MCF 10A (cell line): ENCODE measurements at regions not wholly inside any gene's neighbourhood (a gene's known extent, or its start where the extent isn't known, plus 50 kb on each side); places are given as distances from the start of the nearest gene placed in this dataset.

Experiments
- BruUV-seq: library from RNA; stranded (reverse); fragments of 400-500 nt; replicated peaks from 2 replicates; lab custom pipeline; 2021; lab: Mats Ljungman, UMichigan
- CTCF ChIA-PET: fragments of 300-600 bp; sonication (Branson Sonifier 250); formaldehyde crosslinking; extraction: SDS; loops from one replicate; lab custom pipeline; 2021; ENCODE audit warnings: antibody characterized with exemption, inconsistent platforms; lab: Yijun Ruan, JAX
- POLR2A ChIA-PET: fragments of 300-600, 350-650 bp; sonication (Branson Sonifier 250); formaldehyde crosslinking; extraction: SDS; loops from one replicate; lab custom pipeline; 2020; ENCODE audit warnings: antibody characterized with exemption, inconsistent platforms; lab: Yijun Ruan, JAX
- DNase-seq: peaks from one replicate; pipeline ENCODE4 v3.0.0-alpha.2; 2018; ENCODE audit not compliant: unreplicated experiment
- H3K27ac Mint-ChIP-seq: one replicate; pipeline ENCODE4 v1.8.0; 2022; ENCODE audit warnings: mild to moderate bottlenecking, low read depth, mixed read lengths; ENCODE audit not compliant: unreplicated experiment
- H3K27me3 Mint-ChIP-seq: one replicate; pipeline ENCODE4 v1.8.0; 2022; ENCODE audit warnings: mixed read lengths; ENCODE audit not compliant: insufficient read depth, unreplicated experiment
- H3K36me3 Mint-ChIP-seq: one replicate; pipeline ENCODE4 v1.8.0; 2022; ENCODE audit warnings: mild to moderate bottlenecking, moderate library complexity, mixed read lengths; ENCODE audit not compliant: insufficient read depth, unreplicated experiment
- H3K4me1 Mint-ChIP-seq: one replicate; pipeline ENCODE4 v1.8.0; 2022; ENCODE audit warnings: mixed read lengths; ENCODE audit not compliant: insufficient read depth, unreplicated experiment
- H3K4me3 Mint-ChIP-seq: one replicate; pipeline ENCODE4 v1.8.0; 2022; ENCODE audit warnings: mild to moderate bottlenecking, moderate library complexity, mixed read lengths; ENCODE audit not compliant: unreplicated experiment
- H3K9me3 Mint-ChIP-seq: one replicate; pipeline ENCODE4 v1.8.0; 2022; ENCODE audit warnings: mixed read lengths; ENCODE audit not compliant: unreplicated experiment
- intact Hi-C: fragments of 100-400 bp; cut with micrococcal nuclease; formaldehyde crosslinking; loops from 2 replicates; pipeline ENCODE4 v1.14.1; 2022
- TF ChIP-seq, protein P1 (sequence below): fragments of 200-600 bp; IDR thresholded peaks from one replicate; pipeline ENCODE4 v1.8.0; 2022; ENCODE audit warnings: antibody characterized with exemption, mild to moderate bottlenecking; ENCODE audit not compliant: unreplicated experiment

- Mint-ChIP-seq H3K4me3 (no peak overlapping the region), H3K36me3 (no peaks in the 10 kb centered on the region), H3K27me3 (no peaks in the 10 kb centered on the region), H3K9me3 (no peaks in the 10 kb centered on the region), H3K27ac (no peak overlapping the region), H3K4me1 (peaks cover 14% of the 10 kb centered on the region)
- BruUV-seq: no TSS peak
- ChIA-PET CTCF (interaction anchor here (0.7 kb wide), 1 partner anchor 627 kb away, joined by 3 read pairs; no protein-coding TSS in a partner anchor), POLR2A (interaction anchor here (0.6 kb wide), 1 partner anchor 36 kb away, joined by 3 read pairs; no protein-coding TSS in a partner anchor)
- TF ChIP-seq, protein P1, sequence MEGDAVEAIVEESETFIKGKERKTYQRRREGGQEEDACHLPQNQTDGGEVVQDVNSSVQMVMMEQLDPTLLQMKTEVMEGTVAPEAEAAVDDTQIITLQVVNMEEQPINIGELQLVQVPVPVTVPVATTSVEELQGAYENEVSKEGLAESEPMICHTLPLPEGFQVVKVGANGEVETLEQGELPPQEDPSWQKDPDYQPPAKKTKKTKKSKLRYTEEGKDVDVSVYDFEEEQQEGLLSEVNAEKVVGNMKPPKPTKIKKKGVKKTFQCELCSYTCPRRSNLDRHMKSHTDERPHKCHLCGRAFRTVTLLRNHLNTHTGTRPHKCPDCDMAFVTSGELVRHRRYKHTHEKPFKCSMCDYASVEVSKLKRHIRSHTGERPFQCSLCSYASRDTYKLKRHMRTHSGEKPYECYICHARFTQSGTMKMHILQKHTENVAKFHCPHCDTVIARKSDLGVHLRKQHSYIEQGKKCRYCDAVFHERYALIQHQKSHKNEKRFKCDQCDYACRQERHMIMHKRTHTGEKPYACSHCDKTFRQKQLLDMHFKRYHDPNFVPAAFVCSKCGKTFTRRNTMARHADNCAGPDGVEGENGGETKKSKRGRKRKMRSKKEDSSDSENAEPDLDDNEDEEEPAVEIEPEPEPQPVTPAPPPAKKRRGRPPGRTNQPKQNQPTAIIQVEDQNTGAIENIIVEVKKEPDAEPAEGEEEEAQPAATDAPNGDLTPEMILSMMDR: no peak
- no peak for DNase-seq
- intact Hi-C loops: no loop called here
Observed at GRCh38 chr3:193787496-193787870, 194.5 kb downstream of the OPA1 start.

- Mint-ChIP-seq H3K9me3 (no peaks in the 10 kb centered on the region), H3K36me3 (no peaks in the 10 kb centered on the region), H3K4me1 (peaks cover 5% of the 10 kb centered on the region), H3K27me3 (no peaks in the 10 kb centered on the region), H3K4me3 (no peak overlapping the region), H3K27ac (no peak overlapping the region)
- TF ChIP-seq, protein P1: peak; percentile 47
- intact Hi-C loops: loop anchor here (2.0 kb wide), 1 partner anchor 526 kb away; no protein-coding TSS in a partner anchor
- CTCF ChIA-PET: interaction anchor here (0.8 kb wide), 1 partner anchor 169 kb away, joined by 3 read pairs; no protein-coding TSS in a partner anchor
- BruUV-seq: no TSS peak
- peak; percentile 78 for DNase-seq
- POLR2A ChIA-PET: no interaction called here
Observed at GRCh38 chr3:193788189-193788991, 195.4 kb downstream of the OPA1 start.

- H3K4me1 Mint-ChIP-seq: no peaks in the 10 kb centered on the region
- DNase-seq: no peak
- H3K27me3 Mint-ChIP-seq: peaks cover 7% of the 10 kb centered on the region
- POLR2A ChIA-PET: no interaction called here
- H3K9me3 Mint-ChIP-seq: no peaks in the 10 kb centered on the region
- H3K27ac Mint-ChIP-seq: no peak overlapping the region
- intact Hi-C loops: loop anchor here (2.0 kb wide), 1 partner anchor 525 kb away; no protein-coding TSS in a partner anchor
- no peaks in the 10 kb centered on the region for H3K36me3 Mint-ChIP-seq
- BruUV-seq: no TSS peak
- CTCF ChIA-PET: interaction anchor here (0.6 to 0.8 kb wide), 3 partner anchors 167 to 523 kb away, joined by 3 read pairs; no protein-coding TSS in a partner anchor
- TF ChIP-seq, protein P1: no peak
- no peak overlapping the region for H3K4me3 Mint-ChIP-seq
Observed at GRCh38 chr3:193789455-193789854, 196.4 kb downstream of the OPA1 start.
